ENCODE measurements at regions not wholly inside any gene's neighbourhood (a gene's known extent, or its start where the extent isn't known, plus 50 kb on each side); places are given as distances from the start of the nearest gene placed in this dataset.
A peak's percentile ranks its signal among the peaks of the same experiment; 100 is the strongest.

DNA sequence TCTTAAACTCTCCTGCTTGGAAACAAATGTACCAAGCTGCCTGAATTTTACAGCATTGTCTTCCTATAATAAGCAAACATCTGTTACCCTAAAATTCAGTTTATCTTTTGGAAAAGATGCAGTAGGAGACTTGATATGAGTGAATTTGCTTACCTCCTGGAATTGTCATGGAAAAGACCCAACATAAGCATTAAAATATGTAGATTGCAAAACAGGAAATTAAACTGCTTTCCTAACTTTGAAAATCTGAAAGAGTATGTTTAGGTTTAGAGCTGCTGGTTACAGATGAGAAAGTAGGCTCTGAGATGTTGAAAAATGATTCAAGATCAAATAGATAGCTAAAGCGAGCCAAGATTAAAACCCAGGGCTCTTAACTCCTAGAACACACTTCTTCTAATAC lies 316.5 kb downstream of the SOX11 start:
- no peak for DNase-seq

DNA sequence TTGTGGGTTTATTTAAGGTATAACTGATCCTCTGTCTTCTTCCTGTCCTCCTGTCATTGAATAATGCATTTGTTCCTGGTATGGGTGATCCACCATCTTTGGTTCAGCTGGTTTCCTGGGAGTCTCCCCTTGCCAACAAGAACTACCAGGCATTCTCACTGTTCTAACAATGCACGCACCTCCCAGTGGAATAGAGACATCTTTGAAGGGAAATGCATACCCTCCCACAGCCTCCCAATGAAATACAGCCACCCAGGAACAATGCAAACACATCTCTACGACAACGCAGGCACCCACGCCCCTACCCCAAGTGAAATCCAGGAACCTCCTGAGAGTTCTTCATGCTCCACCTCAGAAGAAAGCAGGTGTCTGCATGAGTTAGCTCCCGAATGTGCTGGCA lies 318.0 kb downstream of the SOX11 start:
- DNase-seq: no peak

DNA sequence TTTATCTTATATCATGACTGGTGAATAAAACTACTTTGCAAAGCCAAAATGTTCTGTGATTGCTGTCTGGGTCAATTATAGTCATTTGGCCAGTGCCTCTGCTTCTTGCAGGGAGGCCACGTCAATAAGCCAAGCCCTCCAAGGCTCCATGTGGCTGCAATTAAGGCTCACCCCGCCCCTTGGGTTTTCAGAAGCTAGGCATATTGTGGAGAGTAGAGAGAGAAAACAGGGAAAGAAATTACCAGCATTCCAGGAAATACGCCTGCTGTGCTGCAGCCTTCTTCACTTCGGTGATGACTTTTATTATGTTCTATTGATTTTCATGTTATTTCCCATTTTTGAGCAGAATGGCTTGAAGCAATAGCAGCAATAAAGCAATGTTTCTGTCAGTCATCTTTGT lies 319.7 kb downstream of the SOX11 start:
- no peak for DNase-seq

DNA sequence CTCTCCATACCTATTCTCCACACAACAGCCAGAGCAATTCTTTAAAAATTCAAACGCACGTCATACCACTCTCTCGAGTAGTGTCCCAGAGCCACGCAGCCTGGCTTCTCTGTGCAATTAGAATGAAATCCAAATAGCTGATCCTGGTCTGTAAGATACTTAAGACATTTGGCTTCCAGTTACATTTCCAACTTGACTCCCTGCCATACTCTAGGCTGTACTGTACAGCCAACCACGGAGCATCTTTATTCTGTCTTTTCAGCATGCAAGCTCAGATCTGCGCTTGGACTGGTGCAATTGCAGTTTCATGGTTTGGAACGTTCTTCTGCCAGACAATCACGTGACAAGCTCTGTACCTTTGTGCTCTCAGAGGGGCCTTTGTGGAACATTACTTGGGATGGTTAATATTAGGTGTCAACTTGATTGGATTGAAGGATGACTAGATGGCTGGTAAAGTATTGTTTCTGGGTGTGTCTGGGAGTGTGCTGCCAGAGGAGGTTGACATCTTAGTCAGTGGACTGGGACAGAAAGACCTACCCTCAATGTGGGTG lies 325.6 kb downstream of the SOX11 start:
- no peak for DNase-seq

DNA sequence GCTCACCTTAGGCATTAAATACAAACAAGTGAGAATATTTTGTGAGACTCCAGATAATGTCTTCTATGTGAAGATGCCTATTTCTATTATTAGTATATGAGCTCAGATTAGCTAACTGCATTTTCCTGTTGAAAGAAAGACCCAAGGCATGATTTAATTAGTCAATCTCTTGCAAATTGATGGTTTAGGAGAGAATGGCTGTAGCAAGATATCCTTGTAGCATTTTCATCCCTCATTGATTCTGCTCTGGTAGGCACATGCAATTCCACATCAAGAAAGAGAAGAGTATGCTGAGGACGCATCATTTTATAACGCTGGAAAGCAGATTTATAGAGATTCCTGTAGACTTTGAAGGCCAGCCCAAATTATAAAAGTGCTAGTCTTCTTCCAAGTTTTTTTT lies 332.0 kb downstream of the SOX11 start:
- DNase-seq: no peak

DNA sequence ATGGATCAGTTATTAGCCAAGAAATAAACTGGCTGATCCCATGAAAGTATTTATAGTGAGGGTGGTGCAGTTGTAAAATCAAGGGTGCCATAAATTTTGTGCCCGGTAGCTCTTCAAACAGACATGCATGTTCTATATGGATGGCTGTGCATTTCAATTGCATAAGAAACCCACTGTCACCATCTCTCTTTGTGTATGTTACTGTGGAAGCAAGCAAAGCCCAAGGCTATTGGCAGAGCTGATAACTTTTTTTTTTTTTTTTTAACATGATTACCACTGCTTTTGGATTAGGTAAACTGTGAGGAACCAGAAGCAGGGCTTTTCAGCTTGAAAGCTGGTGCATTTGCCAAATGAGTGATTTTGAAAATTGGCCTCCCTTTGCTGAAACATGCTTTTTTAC lies 332.6 kb downstream of the SOX11 start:
- no peak for DNase-seq

DNA sequence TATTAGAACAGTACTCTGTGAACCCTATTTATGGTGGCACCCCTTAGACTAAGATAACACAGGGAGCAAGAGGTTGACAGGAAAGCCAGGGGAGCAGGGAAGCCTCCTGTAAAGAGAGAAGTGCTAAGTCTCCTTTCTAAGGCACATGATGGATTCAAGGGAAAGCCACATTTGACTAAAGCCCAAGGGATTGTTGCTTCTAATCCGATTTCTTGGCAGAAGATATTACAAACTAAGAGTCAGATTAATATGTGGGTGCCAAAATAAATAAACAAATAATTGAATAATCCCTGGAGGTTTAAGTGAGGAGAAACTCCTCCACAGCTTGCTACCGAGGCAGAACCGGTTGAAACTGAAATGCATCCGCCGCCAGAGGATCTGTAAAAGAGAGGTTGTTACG lies 333.2 kb downstream of the SOX11 start:
- DNase-seq: no peak

DNA sequence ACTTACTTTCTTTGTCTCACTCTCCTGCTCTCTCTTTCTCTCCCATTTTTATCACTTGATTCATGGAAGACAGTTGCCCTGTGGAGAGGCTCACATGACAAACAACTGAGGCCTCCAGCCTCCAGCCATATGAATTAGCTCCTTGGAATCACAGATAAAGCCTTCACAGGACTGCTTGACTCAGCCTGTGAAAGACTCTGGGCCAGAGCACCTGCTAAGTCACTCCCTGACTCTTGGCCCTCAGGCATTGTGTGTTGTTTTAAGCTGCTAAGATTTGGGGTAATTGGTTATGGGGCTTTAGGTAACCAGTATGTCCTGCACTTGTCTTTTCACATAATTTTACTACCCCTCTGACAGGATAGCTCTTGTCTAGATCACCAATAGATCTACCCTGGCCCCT lies 334.9 kb downstream of the SOX11 start:
- no peak for DNase-seq

DNA sequence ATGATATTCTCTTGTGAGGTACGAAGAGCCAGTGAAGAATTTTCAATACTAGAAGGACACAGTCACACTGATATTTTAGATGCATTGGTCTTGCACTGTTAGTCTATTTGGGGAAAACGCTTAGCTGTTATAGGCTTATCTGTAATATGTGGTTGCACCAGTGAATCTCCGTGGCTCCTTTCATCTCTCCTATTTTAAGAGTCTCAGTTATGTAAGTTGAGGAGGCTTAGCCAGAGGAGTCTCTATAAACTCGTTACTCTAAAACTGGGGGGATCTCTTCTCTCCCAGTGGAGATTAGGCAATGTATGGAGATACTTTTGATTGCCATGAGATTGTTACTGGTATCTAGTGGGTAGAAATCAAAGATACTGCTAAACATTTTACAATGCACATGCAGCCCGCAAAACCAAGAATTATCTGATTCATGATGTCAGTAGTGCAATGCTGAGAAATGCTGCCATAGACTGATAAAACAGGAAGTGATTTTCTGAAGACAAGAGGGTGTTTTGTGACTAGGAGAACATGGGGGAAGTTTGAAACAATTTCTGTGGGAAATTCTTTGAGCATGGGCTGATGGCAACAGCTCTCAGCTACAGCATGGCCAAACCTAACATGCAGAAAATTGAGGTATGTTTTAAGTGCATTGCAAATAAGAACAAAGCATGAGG lies 339.1 kb downstream of the SOX11 start:
- DNase-seq: no peak

DNA sequence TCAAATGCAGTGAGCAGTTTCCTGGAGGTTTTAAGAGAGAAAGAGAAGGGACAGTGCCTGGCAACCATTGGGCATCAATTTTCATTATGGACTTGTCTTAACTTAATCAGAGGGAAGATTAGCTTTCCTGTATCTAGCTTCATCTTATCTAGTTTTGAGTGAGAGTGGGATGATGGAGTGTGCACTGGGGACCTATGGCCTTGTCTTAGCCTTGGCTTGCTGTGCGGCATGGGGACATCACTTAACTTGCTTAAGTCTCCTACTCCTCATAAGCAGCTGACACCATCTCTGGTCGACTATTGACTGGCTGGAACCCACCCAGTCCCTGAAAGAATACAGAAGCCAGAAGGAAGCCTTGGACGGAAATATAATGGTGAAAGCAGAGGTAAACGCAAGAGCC lies 344.0 kb downstream of the SOX11 start:
- DNase-seq: no peak

DNA sequence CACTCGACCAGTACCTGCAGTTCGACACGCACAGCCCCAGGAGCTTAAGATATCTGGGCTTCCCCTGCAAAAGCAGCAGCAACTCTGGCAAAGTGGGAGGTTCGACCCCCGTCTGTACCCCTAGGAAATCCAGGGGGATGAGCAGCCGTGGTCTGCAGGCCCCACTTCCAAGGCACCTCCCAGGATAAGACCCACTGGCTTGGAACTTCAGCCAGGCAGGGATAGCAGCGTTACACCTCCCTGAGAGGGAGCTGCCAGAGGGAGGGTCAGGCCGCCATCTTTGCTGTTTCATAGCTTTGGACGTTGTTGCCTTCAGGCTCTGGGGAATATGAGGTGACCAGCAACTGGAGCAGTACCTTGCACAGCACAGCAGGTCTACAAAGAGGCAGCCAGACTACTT lies 351.1 kb downstream of the SOX11 start:
- DNase-seq: no peak

DNA sequence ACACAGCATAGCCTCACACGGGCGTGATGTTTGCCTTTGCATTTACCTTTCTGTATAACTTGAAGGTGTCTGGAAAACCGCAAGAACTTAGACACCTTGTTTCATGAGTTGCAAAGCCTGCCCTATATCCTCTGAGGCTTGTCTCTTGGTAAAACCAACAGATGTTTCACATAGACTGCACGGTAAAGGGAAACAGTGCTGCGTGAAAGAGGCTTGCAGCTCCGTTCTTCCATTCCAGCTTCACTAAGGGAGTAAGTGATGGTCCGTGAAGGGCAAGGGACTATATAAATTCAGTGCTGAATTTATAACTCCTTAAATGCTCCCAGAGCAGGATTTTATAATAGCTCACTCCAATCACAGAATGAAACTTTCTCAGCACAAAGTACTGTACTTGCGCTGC lies 360.5 kb downstream of the SOX11 start:
- no peak for DNase-seq

DNA sequence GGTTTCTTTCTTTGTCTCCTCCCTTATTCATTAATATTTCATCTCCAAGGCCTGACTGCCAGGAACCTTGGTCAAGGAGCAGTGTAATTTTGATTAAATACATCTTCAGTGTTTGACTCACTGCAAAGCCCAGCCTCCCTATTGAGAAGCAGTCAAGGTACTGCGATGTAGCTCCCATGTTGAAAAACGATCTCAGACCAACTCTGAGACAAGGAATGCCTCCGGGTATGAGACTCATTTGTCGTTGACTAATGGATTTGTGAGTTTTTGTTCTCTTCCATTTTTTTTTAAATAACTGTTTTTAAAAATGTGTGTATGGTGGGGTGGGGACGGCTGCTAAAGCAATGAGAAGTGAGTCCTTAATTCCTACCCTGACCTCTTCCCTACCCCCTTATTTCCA lies 361.6 kb downstream of the SOX11 start:
- DNase-seq: no peak

DNA sequence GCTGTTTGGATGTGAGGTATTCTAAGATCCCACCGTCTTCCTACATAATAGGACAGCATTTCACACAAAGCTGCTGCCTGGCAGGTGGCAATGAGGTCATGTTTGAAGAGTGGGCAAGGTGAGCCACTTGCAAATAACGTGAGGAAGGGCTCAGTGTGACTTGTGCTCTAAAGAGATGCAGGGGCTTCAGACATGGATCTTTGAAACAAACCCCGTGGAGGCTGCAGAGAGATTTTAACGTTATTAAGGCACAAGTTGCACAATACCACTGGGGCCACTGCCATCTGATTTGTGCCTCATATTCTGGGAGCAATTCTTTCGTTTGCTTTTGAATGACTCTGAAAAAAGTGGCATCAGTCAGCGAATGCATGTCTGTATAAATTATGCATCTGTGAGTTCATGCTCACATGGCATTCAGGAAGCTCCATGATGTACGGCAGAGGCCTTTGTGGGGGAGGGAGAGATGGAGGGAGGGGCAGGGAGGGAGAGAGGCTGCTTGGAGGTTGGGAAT lies 362.0 kb downstream of the SOX11 start:
- DNase-seq: no peak

DNA sequence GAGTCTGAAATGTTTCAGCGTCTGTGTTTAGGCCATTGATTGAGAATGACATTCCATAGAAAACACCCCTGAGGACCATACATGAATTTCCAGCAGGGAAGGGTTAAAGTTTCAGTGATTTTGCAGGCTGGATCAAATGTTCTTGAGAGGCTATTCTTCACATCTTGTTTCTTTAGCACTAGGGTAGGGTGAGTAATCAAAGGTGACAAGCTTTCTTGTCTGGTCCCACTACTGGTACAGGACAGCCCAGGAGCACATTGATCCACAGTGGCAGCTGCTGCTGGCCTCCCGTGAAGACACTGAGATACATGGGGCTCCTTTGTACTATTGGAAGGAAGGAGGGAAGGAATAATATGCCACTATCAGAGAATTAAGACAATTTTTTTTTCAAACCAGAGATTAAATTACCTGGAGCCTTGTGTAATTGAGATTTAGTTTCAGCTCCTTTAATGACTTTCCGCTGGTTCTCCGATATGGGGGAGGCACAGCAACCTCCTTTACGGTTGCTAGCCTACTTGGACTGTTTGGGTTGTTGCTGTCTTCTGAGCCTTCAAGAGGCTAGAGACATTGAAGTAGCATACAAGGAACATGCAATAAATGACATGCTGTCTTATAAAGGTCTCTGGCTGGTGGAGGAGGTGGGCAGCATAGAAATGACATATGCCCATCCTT lies 368.9 kb downstream of the SOX11 start:
- DNase-seq: no peak

DNA sequence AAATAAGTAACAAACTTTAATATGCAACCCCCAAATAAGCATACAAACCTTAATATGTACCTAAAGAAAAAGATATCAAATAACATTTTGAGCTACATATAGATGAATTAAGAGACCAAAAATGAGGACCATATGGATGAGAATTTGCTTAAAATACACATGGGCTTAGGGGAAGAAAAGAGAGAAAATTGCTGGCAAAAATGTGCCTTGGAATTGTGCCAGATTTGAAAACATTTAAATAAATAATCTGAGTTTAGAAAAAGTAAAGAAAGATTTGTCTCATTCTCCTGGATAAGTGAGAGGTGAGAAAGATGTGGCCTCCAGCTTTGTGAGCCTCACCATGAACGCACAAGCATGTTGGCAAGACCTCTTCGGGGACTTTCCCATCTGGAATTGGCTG lies 372.6 kb downstream of the SOX11 start:
- DNase-seq: no peak

DNA sequence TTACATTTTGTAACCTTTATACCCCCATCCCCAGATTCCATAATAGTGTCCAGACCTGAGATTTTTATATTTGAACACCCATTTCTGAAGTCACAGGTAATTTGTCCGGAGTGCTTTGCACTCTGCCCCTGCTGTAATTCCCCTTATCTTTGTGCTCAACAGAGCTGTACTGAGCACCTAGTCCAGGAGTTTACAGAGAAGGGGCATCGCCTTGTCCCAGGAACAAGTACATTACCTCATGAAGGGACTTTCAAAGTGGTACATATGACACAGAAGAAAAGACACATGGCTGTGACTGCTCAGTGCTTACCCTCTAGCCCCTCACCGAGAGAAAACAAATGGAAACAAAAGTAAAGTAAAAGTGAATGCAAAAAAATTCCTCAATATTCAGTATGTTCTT lies 373.5 kb downstream of the SOX11 start:
- DNase-seq: no peak

DNA sequence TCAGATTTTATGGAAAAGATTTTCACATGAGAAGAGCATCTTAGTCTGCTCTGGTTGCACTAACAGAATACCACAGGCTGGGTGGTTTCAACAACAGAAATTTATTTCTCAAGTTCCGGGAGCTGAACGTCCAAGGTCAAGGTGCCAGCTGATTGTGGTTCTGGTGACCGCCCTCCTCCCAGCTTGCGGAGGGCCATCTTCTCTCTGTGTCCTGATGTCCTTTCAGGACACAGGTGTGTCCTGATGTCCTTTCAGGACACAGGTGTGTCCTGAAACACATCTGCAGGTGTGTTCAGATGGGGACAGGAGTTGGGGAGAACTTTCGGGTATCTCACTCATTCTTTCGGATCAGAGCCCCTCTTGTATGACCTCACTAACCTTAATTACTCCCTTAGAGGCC lies 374.9 kb downstream of the SOX11 start:
- no peak for DNase-seq

DNA sequence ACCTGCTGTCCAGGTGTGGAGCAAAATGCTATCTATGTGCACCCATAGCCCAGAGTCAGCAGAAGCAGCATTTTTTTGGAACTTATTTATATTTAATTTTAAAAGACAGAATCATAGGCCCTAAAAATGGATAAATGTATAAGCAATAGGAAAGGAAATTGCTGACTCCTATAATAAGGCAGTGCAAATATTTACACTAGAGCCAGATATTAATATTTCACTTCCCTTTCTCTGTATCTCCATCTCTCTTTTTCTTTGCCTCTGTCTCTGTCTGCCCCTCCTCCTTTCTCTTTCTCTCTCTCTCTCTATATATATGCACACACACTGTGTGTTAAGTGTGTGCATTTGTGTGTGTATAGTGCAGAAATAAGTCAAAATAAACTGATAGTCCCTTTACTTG lies 375.6 kb downstream of the SOX11 start:
- DNase-seq: no peak

DNA sequence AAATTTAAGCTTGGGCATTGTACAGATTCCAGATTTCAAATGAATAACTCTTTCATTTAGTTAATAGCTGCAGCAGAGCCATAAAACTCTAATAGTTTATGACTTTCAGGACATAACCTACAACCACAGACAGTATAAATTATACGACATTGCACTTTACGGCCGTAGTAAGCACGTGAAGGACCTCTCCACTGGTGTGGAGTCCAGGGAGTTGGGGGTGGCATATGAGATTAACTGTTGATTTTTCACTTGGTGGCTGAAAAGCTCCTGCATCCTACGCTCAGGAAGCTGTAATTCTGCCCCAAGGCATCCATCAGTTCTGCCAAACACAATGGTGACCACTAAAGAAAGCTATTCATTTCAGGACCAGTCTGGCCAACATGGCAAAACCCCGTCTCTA lies 376.2 kb downstream of the SOX11 start:
- no peak for DNase-seq

DNA sequence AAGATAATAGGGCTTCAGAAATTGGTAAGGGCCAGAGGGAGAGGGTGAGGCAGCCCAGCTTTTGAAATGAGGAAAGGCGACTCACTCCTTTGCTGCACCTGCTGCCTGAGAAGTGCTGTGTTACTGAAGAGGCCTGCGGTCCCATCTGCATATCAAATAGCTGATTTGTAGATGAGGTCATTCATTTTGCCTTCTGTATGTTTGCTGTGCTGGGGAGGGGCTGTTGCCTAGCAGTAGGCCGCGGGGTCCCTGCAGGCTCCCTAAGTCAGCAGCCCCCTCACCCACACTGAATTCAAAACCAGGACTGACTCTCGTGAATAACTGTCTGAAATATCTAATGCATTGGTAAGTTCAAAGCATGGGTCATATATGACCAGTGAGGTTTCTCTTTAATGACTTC lies 377.2 kb downstream of the SOX11 start:
- peak in 1 of 2 experiments; percentile 29 for DNase-seq

DNA sequence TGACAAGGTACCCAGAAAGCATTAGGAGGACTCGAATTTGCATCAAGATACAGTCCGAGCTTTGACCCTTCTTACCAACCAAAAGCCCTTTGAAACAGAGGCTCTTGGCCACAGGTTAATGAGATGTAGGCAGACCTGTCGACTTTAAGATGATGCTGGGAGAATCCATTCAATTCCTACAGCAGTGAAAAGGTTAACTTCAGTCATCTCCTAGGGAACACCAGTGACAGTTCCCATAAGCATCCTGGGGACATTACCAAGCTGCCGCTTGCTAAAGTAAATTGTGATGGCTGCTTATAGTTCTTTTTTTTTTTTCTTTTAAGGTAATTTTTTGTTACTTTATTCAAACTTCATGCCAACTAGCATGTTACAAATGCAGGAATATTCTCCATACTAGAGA lies 379.3 kb downstream of the SOX11 start:
- no peak for DNase-seq

DNA sequence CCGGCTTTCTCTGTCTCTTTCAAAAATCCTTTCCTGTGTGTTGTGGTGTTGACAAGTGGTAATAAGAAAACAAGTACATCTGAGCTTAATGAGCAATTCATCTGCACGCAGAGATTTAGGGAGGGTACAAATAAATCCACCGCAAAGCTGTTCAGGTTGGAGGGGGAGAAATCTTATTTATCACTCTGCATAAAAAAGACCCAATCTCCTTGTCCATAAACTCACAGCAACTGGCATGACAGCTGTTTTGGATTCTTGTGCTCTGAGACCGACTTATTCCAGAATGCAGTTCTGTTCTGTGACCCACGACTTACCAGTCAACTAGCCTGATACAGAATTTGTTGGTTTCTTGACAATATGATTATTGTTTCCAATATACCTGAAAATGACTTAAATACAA lies 380.1 kb downstream of the SOX11 start:
- no peak for DNase-seq

DNA sequence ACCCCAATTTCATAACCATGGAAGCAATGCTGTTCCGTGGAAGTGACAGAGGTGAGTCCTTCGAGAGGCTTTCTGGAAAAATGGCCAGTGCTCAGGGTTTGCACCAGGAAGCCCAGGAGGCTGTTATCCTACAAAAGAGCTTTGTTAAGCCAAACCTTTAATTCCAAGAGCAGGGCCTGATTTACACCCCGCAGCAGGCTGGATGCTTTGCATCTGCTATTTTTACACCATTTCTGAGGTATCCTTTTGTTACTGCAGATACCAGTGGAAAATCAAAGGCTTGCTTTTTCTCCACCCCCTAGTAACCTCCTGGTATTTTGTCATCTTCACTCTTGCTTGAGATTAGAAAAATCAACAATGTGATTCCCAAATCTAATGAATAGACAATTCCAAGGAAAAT lies 380.6 kb downstream of the SOX11 start:
- no peak for DNase-seq

Measured in NCI-H1930 (cell line).